ENCODE measurements at regions not wholly inside any gene's neighbourhood (a gene's known extent, or its start where the extent isn't known, plus 50 kb on each side); places are given as distances from the start of the nearest gene placed in this dataset.

DNA sequence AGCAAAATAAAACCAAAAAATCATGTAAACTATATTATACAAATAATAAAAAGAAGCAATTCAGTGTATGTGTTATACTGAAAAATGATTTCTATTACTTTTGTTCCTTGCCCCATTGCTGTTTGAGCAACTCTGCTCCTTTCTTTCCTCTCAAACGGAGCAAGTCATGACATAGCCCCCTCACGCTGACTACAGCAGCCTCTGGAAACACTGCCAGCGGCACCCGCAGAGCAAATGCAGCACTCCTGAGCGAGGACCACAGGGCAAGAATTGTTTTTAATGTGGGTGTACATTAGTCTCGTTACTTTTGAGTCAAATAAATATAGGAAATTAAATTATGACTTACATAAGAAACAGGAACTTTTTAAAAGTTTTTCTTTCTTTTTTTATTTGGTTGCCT, 350.1 kb upstream of the HSF2 start:
- TF ChIP-seq, protein P1, sequence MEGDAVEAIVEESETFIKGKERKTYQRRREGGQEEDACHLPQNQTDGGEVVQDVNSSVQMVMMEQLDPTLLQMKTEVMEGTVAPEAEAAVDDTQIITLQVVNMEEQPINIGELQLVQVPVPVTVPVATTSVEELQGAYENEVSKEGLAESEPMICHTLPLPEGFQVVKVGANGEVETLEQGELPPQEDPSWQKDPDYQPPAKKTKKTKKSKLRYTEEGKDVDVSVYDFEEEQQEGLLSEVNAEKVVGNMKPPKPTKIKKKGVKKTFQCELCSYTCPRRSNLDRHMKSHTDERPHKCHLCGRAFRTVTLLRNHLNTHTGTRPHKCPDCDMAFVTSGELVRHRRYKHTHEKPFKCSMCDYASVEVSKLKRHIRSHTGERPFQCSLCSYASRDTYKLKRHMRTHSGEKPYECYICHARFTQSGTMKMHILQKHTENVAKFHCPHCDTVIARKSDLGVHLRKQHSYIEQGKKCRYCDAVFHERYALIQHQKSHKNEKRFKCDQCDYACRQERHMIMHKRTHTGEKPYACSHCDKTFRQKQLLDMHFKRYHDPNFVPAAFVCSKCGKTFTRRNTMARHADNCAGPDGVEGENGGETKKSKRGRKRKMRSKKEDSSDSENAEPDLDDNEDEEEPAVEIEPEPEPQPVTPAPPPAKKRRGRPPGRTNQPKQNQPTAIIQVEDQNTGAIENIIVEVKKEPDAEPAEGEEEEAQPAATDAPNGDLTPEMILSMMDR (IDR thresholded peaks at IDR 0.05): no peak
- TF ChIP-seq POLR2AphosphoS5 (IDR thresholded peaks at IDR 0.05; ENCODE audit: low read depth, low read length): no peak

All from Panc1 (cell line).